GM12891 (cell line): ENCODE measurements at regions not wholly inside any gene's neighbourhood (a gene's known extent, or its start where the extent isn't known, plus 50 kb on each side); places are given as distances from the start of the nearest gene placed in this dataset.
"Not testable (repeated sequence)": the region's sequence is repeated elsewhere in the genome, so short reads cannot be mapped to it uniquely, and the experiment has no call there.

ENCODE experiments used
- POLR2A ChIP-seq: IDR thresholded peaks from 2 replicates; pipeline ENCODE4 v1.6.1; 2011; ENCODE audit warnings: low read depth, low read length, control low read depth
- POLR2AphosphoS5 ChIP-seq: IDR thresholded peaks from 2 replicates; pipeline ENCODE4 v1.6.1; 2011; ENCODE audit warnings: low read depth, low read length, control low read depth
- SPI1 ChIP-seq: IDR thresholded peaks from 2 replicates; pipeline ENCODE4 v1.6.1; 2011; ENCODE audit warnings: low read depth, low read length, control low read depth
- TAF1 ChIP-seq: IDR thresholded peaks from 2 replicates; pipeline ENCODE4 v1.6.1; 2011; ENCODE audit warnings: low read depth, low read length, control low read depth

DNA sequence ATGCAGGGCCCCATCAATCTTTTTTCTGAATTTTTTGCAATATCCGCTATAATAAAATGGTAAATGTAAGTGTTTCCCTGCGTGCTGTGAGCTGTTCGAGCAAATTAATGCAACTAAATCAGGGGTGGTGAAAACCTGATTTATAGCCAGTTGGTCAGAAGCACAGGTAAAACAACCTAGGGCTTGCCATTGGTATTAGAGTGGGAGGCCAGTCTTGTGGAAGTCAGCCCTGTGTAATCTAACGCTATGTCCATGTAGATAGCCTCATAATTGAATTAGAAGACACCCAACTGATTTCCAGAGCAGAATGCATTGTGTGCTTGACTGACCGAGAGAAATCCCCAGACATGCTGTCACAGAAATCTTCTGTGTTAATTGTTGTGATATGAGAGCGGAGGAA is 126.8 kb upstream of the GPR39 start:
- TF ChIP-seq POLR2A, POLR2AphosphoS5, TAF1, SPI1: not testable (repeated sequence)
